Neuronal stem cell (in vitro differentiated cells): ENCODE measurements at regions not wholly inside any gene's neighbourhood (a gene's known extent, or its start where the extent isn't known, plus 50 kb on each side); places are given as distances from the start of the nearest gene placed in this dataset.

Source experiments
- DNase-seq: peaks from one replicate; pipeline ENCODE4 v3.0.0-alpha.2; 2013; ENCODE audit warnings: low spot score
- H2AFZ ChIP-seq: one replicate; pipeline ENCODE4 v1.6.1; 2013; ENCODE audit warnings: mild to moderate bottlenecking, low read length, inconsistent platforms
- H2AK5ac ChIP-seq: 2 replicates; pipeline ENCODE4 v1.6.1; 2013; ENCODE audit warnings: low read depth, mild to moderate bottlenecking, inconsistent platforms, low read length, moderate library complexity, mixed read lengths
- H2BK120ac ChIP-seq: 2 replicates; pipeline ENCODE4 v1.6.1; 2013; ENCODE audit warnings: low read depth, mild to moderate bottlenecking, inconsistent platforms, low read length, moderate library complexity, mixed read lengths
- H2BK12ac ChIP-seq: one replicate; pipeline ENCODE4 v1.6.1; 2013; ENCODE audit warnings: low read length, inconsistent platforms
- H2BK15ac ChIP-seq: 2 replicates; pipeline ENCODE4 v1.6.1; 2013; ENCODE audit warnings: mild to moderate bottlenecking, low read length, inconsistent platforms, mixed read lengths
- H2BK5ac ChIP-seq: one replicate; pipeline ENCODE4 v1.6.1; 2013; ENCODE audit warnings: inconsistent platforms, mild to moderate bottlenecking, low read length, moderate library complexity
- H3K14ac ChIP-seq: one replicate; pipeline ENCODE4 v1.6.1; 2013; ENCODE audit warnings: low read length, inconsistent platforms
- H3K18ac ChIP-seq: 2 replicates; pipeline ENCODE4 v1.6.1; 2013; ENCODE audit warnings: low read length, inconsistent platforms
- H3K23ac ChIP-seq: 2 replicates; pipeline ENCODE4 v1.6.1; 2013; ENCODE audit warnings: low read depth, mild to moderate bottlenecking, mixed read lengths, low read length, inconsistent platforms; ENCODE audit not compliant: poor library complexity
- H3K27ac ChIP-seq: replicated peaks from 3 replicates; pipeline ENCODE4 v1.5.1; 2013; ENCODE audit warnings: low read length, inconsistent platforms
- H3K27me3 ChIP-seq, 3 experiments: 2 replicates each; pipeline ENCODE4 v1.6.1; 2013; ENCODE audit warnings: low read length in 3 of 3, mild to moderate bottlenecking in 2 of 3, inconsistent platforms in 1 of 3, low read depth in 1 of 3, mixed read lengths in 1 of 3, moderate library complexity in 1 of 3; ENCODE audit not compliant: control insufficient read depth in 3 of 3, insufficient read depth in 3 of 3
- H3K36me3 ChIP-seq, 2 donors: replicated peaks in 1 of 2; 2 replicates each; pipeline ENCODE4 v1.6.1; 2013; ENCODE audit warnings: low read length in 2 of 2; ENCODE audit not compliant: control insufficient read depth in 2 of 2, insufficient read depth in 2 of 2
- H3K4ac ChIP-seq: 2 replicates; pipeline ENCODE4 v1.6.1; 2013; ENCODE audit warnings: inconsistent platforms, mild to moderate bottlenecking, low read length, moderate library complexity
- H3K4me1 ChIP-seq, 2 donors: 1 replicate in 1 of 2; 2 replicates in 1 of 2; pipeline ENCODE4 v1.6.1; 2013; ENCODE audit warnings: low read length in 2 of 2, low read depth in 1 of 2; ENCODE audit not compliant: control insufficient read depth in 2 of 2, insufficient read depth in 1 of 2
- H3K4me2 ChIP-seq: one replicate; pipeline ENCODE4 v1.6.1; 2013; ENCODE audit warnings: mild to moderate bottlenecking, low read length, inconsistent platforms; ENCODE audit not compliant: insufficient read depth, poor library complexity, severe bottlenecking
- H3K4me3 ChIP-seq, 2 donors: 2 replicates each; pipeline ENCODE4 v1.5.1; 2013; ENCODE audit warnings: low read length in 2 of 2, mild to moderate bottlenecking in 2 of 2, inconsistent platforms in 1 of 2, moderate library complexity in 1 of 2
- H3K79me1 ChIP-seq: one replicate; pipeline ENCODE4 v1.6.1; 2013; ENCODE audit warnings: low read depth, mild to moderate bottlenecking, inconsistent platforms, low read length, moderate library complexity
- H3K9ac ChIP-seq: one replicate; pipeline ENCODE4 v1.6.1; 2013; ENCODE audit warnings: mild to moderate bottlenecking, low read depth, low read length, inconsistent platforms; ENCODE audit not compliant: poor library complexity
- H3K9me3 ChIP-seq, 2 donors: replicated peaks in 1 of 2; 2 replicates each; pipeline versions ENCODE3 to v1.6.1; 2013; ENCODE audit warnings: low read length in 2 of 2, mild to moderate bottlenecking in 2 of 2, inconsistent platforms in 1 of 2, low read depth in 1 of 2, mixed read lengths in 1 of 2, moderate library complexity in 1 of 2; ENCODE audit not compliant: control insufficient read depth in 2 of 2, insufficient read depth in 1 of 2
- H4K8ac ChIP-seq: one replicate; pipeline ENCODE4 v1.6.1; 2013; ENCODE audit warnings: low read depth, mild to moderate bottlenecking, inconsistent platforms, low read length, moderate library complexity
- H4K91ac ChIP-seq: one replicate; pipeline ENCODE4 v1.6.1; 2013; ENCODE audit warnings: low read length, low read depth, mild to moderate bottlenecking, inconsistent platforms; ENCODE audit not compliant: poor library complexity
- WGBS, 2 donors: extraction: QIAGEN DNeasy Blood & Tissue Kit; methylation state at CpG; one replicate each; pipeline ENCODE4 v1.1.7; 2013; ENCODE audit warnings: missing lambda C conversion rate in 2 of 2, mixed read lengths in 1 of 2; ENCODE audit not compliant: insufficient read length in 2 of 2, insufficient replicate concordance in 1 of 2; ENCODE audit errors: extremely low coverage in 2 of 2; 5-methylcytosine and 5-hydroxymethylcytosine counted together

- no peaks in the 10 kb centered on the region for H3K79me1 ChIP-seq
- no peak overlapping the region for H3K14ac ChIP-seq
- no peak overlapping the region for H4K8ac ChIP-seq
- H3K36me3 ChIP-seq: no peaks in the 10 kb centered on the region
- H3K9me3 ChIP-seq: no peaks in the 10 kb centered on the region
- no peaks in the 10 kb centered on the region for H3K4me1 ChIP-seq
- no peak overlapping the region for H2BK120ac ChIP-seq
- no peak overlapping the region for H3K18ac ChIP-seq
- no peak overlapping the region for H3K4me2 ChIP-seq
- H2AK5ac ChIP-seq: no peak overlapping the region
- no peak overlapping the region for H4K91ac ChIP-seq
- no peak overlapping the region for H2BK15ac ChIP-seq
- no peak for DNase-seq
- no peak overlapping the region for H2BK12ac ChIP-seq
- H3K9ac ChIP-seq: no peak overlapping the region
- no peak overlapping the region for H2AFZ ChIP-seq
- H3K4ac ChIP-seq: no peak overlapping the region
- H3K27me3 ChIP-seq: no peaks in the 10 kb centered on the region
- no peak overlapping the region for H3K4me3 ChIP-seq
- H2BK5ac ChIP-seq: no peak overlapping the region
- no peak overlapping the region for H3K23ac ChIP-seq
- no CpG with 5 or more reads among the region's 11 CpGs for WGBS, 2 donors
- no peak overlapping the region for H3K27ac ChIP-seq
These were observed 198.8 kb upstream of the KLF14 start for GRCh38 chr7:130932667-130933432.

DNA sequence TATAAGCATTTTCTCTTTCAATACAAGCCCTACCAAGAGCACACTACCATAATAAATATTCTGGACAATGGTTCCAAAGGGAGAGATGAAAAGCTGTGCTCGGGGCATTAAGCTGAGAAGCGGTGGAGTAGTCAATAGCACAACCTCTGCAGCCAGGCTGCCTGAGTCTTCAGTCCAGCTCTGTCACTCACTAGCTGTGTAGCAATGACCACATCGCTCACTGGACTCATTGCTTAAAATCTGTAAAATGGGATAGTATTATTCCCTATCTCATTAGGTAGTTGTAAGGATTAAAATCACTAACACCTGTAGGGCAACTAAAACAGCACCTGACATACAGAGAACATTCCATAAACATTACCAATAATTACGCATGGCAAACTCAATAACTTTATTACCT lies 199.9 kb upstream of the KLF14 start:
- H3K27ac ChIP-seq: no peak overlapping the region
- H3K27me3 ChIP-seq: no peaks in the 10 kb centered on the region
- no peaks in the 10 kb centered on the region for H3K9me3 ChIP-seq
- no peak overlapping the region for H3K4ac ChIP-seq
- no peak overlapping the region for H2BK12ac ChIP-seq
- H3K14ac ChIP-seq: no peak overlapping the region
- no peak overlapping the region for H4K91ac ChIP-seq
- no peaks in the 10 kb centered on the region for H3K79me1 ChIP-seq
- no peak for DNase-seq
- no peak overlapping the region for H3K4me3 ChIP-seq
- H2AFZ ChIP-seq: no peak overlapping the region
- H3K9ac ChIP-seq: no peak overlapping the region
- H4K8ac ChIP-seq: no peak overlapping the region
- no peak overlapping the region for H2AK5ac ChIP-seq
- H2BK15ac ChIP-seq: no peak overlapping the region
- no peak overlapping the region for H3K18ac ChIP-seq
- no peak overlapping the region for H2BK5ac ChIP-seq
- no peaks in the 10 kb centered on the region for H3K36me3 ChIP-seq
- no peak overlapping the region for H2BK120ac ChIP-seq
- WGBS, 2 donors: no CpG with 5 or more reads among the region's 4 CpGs
- H3K4me2 ChIP-seq: no peak overlapping the region
- H3K23ac ChIP-seq: no peak overlapping the region
- H3K4me1 ChIP-seq: peaks cover 0 to 4% of the 10 kb centered on the region in 2 donors

DNA sequence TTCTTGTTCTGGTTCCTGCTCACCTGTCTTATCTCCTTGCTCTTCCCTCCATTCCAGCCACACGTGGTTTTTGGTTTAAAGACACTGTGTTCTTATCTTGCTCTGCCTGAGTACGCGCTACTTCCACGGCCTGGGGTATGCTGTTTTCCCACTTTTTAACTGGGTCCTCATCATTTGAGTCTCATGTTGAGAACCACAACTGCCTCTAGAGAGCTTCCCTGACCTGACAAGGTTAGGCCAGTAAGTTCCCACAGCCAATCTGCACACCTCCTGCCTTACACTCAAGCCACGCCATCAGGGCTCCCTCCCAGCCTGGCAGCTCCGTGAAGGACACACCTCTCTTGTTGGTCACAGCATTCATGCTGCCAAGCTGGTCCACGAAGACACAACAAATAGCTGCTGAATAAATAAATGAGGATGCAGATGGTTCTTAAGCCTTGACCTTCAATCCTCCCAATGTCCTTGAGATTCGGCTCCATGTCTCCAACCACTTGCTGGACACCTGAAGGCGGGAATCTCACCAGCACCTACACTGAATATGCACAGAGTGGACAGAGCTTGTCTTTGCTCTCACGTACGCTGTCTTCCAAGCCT lies 201.7 kb upstream of the KLF14 start:
- no peak overlapping the region for H3K18ac ChIP-seq
- H2BK5ac ChIP-seq: no peak overlapping the region
- no peak overlapping the region for H3K4me3 ChIP-seq
- peak overlapping the region; percentile 59 for H2BK12ac ChIP-seq
- H3K27ac ChIP-seq: no peak overlapping the region
- no peak for DNase-seq
- H3K4me2 ChIP-seq: no peak overlapping the region
- H3K27me3 ChIP-seq: no peaks in the 10 kb centered on the region
- H3K9ac ChIP-seq: no peak overlapping the region
- no peak overlapping the region for H3K4ac ChIP-seq
- H3K36me3 ChIP-seq: no peaks in the 10 kb centered on the region
- peaks cover 5 to 20% of the 10 kb centered on the region in 2 donors for H3K4me1 ChIP-seq
- WGBS, 2 donors: no CpG with 5 or more reads among the region's 11 CpGs
- H3K14ac ChIP-seq: no peak overlapping the region
- no peak overlapping the region for H4K8ac ChIP-seq
- H2BK120ac ChIP-seq: no peak overlapping the region
- no peak overlapping the region for H3K23ac ChIP-seq
- H2AFZ ChIP-seq: no peak overlapping the region
- H4K91ac ChIP-seq: no peak overlapping the region
- no peak overlapping the region for H2BK15ac ChIP-seq
- no peaks in the 10 kb centered on the region for H3K9me3 ChIP-seq
- no peaks in the 10 kb centered on the region for H3K79me1 ChIP-seq
- H2AK5ac ChIP-seq: no peak overlapping the region

DNA sequence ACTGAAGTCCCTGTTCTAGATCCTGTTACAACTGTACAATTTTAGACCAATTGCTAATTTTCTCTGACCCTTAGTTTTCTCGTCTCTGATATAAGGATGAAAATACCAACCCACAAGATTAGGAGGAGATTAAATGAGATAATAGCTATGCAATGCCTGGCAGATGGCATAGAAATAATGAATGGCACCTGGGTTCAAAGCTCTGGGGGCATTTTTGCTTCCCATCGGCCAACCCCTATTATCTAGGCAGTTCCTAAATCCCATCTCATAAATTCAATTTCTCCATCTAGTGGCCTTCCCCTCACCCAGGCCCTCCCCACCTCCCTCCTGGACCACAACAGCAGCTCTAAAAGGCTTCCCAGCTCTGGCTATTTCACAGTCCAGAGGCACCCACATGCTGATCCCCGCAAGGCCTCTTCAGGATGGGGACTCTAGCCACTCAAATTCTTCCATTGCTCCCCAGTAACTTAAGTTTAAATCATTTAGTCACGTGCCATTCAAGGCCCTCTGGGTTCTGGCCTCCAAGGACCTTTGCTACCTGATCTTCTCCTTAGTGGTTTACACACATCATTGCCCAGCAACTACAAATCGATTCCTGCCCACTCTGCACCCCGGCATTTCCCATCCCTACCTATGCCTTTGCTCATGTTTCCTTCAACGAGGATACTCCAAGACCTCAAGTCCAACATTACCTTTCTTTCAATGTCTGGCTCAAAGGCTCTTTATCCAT lies 202.4 kb upstream of the KLF14 start:
- no peak overlapping the region for H3K27ac ChIP-seq
- H4K91ac ChIP-seq: no peak overlapping the region
- no peaks in the 10 kb centered on the region for H3K9me3 ChIP-seq
- H3K79me1 ChIP-seq: no peaks in the 10 kb centered on the region
- no peak overlapping the region for H3K4ac ChIP-seq
- H2AFZ ChIP-seq: no peak overlapping the region
- H3K4me1 ChIP-seq: peaks cover 9 to 26% of the 10 kb centered on the region in 2 donors
- no peaks in the 10 kb centered on the region for H3K27me3 ChIP-seq
- H3K4me2 ChIP-seq: no peak overlapping the region
- no peaks in the 10 kb centered on the region for H3K36me3 ChIP-seq
- no peak overlapping the region for H3K9ac ChIP-seq
- H3K4me3 ChIP-seq: no peak overlapping the region
- no peak overlapping the region for H3K23ac ChIP-seq
- H2AK5ac ChIP-seq: no peak overlapping the region
- no peak overlapping the region for H2BK12ac ChIP-seq
- H3K14ac ChIP-seq: no peak overlapping the region
- H3K18ac ChIP-seq: no peak overlapping the region
- no peak overlapping the region for H4K8ac ChIP-seq
- H2BK120ac ChIP-seq: no peak overlapping the region
- no peak overlapping the region for H2BK5ac ChIP-seq
- DNase-seq: no peak
- H2BK15ac ChIP-seq: no peak overlapping the region
- no CpG with 5 or more reads among the region's 7 CpGs for WGBS, 2 donors
